NCI-H510A (cell line): ENCODE measurements at regions not wholly inside any gene's neighbourhood (a gene's known extent, or its start where the extent isn't known, plus 50 kb on each side); places are given as distances from the start of the nearest gene placed in this dataset.
"Not testable (repeated sequence)": the region's sequence is repeated elsewhere in the genome, so short reads cannot be mapped to it uniquely, and the experiment has no call there.

Experiments used
- DNase-seq: peaks from one replicate; lab custom pipeline; 2025; lab: John Stamatoyannopoulos, UW

GRCh38 chr4:104330125-104330905, 164.4 kb downstream of the CXXC4 start:
- no peak for DNase-seq

DNA sequence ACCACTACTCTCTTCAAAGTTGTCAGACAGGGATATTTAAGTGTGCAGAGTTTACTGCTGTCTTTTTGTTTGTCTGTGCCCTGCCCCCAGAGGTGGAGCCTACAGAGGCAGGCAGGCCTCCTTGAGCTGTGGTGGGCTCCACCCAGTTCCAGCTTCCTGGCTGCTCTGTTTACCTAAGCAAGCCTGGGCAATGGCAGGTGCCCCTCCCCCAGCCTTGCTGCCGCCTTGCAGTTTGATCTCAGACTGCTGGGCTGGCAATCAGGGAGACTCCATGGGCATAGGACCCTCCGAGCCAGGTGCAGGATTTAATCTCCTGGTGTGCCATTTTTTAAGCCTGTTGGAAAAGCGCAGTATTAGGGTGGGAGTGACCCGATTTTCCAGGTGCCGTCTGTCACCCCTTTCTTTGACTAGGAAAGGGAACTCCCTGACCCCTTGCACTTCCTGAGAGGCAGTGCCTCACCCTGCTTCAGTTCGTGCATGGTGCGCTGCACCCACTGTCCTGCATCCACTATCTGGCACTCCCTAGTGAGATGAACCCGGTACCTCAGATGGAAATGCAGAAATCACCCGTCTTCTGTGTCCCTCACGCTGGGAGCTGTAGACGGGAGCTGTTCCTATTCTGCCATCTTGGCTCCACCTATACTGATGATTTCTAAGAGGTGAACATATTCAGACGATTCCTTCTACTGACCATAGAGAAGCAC, 167.6 kb downstream of the CXXC4 start:
- DNase-seq = not testable (repeated sequence)

GRCh38 chr4:104302731-104303130, 192.0 kb downstream of the CXXC4 start:
- DNase-seq = no peak

GRCh38 chr4:104294811-104295210, 199.9 kb downstream of the CXXC4 start:
- no peak for DNase-seq

- DNase-seq = no peak
Observed at GRCh38 chr4:104286867-104287266, 207.8 kb downstream of the CXXC4 start.

DNA sequence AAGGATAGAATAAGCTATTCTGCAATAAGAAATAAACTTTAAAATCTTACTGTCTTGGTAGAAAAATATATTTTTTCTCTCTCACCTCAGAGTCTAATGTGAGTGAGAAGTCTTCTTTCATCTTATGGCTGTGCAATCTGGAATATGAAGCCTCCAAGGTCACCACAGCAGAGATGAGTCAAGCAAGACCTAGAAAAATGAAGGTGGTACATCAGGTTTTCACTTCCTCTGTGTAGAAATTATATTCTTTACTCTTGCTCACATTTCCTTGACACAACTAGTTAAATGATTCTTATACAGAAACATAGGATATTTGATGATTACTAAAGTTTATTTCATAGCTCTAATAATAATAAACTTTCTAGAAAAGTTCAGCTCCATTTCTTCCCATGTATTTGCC, 211.4 kb downstream of the CXXC4 start:
- DNase-seq = no peak

DNA sequence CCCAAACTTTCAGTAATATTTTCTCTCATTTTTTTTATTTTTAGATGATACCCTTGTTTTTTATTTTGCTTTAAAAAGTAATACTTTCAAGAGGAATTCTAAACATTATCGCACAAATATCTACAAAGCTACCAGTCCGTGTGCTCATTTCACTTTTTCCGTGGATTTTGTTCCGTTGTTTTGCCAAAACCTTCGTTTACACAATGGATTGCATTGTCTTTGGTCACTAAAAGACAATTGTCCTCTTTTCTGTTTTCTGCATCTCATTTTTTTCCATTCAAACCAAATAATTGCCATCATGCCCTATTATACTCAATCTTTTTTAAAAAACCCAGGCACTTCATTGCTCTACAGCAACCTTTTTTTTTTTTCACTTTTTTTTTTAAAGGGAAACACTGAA, 214.9 kb downstream of the CXXC4 start:
- DNase-seq = no peak

GRCh38 chr4:104272966-104273365, 221.7 kb downstream of the CXXC4 start:
- DNase-seq = no peak

DNA sequence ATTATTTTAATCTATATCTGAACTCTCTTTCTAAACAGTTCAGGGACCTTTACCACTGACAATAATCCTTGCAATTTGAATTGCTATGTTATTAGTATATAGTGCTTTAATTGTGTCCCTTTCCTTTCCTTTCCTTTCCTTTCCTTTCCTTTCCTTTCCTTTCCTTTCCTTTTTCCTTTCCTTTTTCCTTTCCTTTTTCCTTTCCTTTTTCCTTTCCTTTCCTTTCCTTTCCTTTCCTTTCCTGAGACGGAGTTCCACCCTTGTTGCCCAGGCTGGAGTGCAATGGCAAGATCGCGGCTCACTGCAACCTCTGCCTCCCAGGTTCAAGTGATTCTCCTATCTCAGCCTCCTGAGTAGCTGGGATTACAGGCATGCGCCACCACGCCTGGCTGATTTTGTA, 225.1 kb downstream of the CXXC4 start:
- DNase-seq = not testable (repeated sequence)

- DNase-seq = no peak
Observed at GRCh38 chr4:104263100-104263499, 231.6 kb downstream of the CXXC4 start.

DNA sequence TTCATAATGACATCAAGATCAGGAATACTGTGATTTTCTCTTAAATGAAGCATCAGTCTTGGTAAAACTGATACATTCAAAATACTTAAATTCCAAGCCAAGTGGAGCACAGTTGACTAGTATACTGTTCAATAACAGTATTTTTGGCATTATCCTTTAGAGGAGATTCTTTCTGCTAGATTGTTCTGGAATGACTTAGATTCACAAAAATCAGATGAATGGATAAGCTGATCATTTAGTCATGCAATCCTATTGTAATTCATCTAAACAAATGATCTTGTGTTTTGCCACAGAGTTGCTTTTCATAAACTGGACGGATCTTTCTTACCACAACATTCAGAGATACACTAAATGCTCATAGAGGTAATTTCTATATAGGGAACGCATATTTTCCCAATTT, 232.0 kb downstream of the CXXC4 start:
- DNase-seq = no peak

DNA sequence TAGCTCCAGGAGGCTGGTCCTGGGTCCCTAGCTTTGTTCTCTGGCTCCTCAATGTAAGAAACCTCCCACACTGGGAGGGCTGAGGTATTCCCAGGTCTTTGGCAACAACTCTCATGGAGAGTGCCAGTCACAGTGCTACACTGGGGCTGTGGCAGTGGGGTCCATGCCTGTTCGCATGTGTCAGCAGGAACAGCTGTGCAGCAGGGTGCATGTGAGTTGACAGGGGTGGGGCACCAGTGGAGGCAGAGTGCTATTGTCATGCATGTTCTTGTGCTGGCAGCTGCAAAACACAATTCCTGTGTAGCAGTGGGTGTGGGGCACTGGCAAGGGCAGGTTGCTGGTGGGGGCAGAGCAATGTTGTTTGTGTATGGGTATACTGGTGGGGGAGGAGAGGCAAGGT, 246.0 kb downstream of the CXXC4 start:
- DNase-seq = no peak

- no peak for DNase-seq
Observed at GRCh38 chr4:104235967-104236366, 258.7 kb downstream of the CXXC4 start.

DNA sequence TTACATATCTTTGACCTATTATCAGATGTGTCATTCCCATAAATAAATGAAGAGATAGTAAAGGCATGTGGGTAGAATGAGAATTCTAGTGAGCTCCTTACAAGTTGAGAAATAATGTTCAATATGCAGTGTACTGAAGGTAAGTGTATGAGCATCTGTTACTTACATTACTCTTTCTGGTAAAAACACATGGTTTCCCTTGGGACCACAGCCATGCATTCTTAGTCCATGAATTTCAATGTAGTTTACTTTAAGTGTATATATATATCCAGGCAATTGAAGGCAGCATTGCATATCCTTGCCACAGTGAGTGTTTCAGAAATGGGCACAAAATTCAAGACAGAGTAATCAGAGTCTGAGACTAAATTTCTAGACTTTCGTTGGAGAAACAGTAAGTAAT, 277.2 kb downstream of the CXXC4 start:
- no peak for DNase-seq

- no peak for DNase-seq
Observed at GRCh38 chr4:104211657-104212056, 283.0 kb downstream of the CXXC4 start.

- DNase-seq = no peak
Observed at GRCh38 chr4:104210420-104210819, 284.3 kb downstream of the CXXC4 start.

DNA sequence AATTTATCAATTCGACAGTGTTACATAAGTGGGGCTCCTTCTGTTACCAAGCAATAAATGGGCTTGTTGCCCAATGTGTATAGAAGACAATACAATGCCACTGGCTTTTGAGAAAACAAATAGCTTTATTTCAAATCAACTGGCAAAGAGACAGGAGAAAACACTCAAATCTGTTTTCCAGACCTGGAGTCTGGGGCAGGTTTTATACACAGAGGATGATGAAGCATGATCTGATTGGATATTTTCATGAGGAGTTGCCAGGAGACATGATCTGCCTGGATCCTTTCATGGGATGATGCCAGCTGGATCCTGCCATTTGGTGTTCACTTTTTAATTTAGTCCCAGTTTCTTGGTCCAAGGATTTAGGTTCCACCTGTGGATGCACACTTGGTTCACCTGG, 287.9 kb downstream of the CXXC4 start:
- DNase-seq = no peak

- no peak for DNase-seq
Observed at GRCh38 chr4:104205116-104205515, 289.6 kb downstream of the CXXC4 start.

- no peak for DNase-seq
Observed at GRCh38 chr4:104188301-104188700, 306.4 kb downstream of the CXXC4 start.

DNA sequence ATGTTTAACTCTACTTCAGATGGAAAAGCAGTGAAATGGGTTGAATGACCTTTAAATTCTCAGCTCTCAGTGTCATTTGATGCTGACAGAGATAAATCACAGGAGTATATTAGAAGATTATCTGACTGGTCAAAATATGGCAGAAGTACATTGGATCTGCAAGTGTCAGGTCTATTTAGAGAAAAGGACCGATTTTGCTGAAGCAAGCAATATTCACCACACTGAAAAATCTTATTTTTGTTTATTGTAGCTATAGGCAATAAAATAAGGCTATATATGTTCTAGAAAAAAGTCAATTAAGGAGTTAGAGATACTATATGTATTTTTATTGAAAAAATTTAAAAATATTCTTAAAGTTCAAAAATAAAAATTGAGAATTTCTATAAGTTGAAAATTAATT, 325.3 kb downstream of the CXXC4 start:
- no peak for DNase-seq

DNA sequence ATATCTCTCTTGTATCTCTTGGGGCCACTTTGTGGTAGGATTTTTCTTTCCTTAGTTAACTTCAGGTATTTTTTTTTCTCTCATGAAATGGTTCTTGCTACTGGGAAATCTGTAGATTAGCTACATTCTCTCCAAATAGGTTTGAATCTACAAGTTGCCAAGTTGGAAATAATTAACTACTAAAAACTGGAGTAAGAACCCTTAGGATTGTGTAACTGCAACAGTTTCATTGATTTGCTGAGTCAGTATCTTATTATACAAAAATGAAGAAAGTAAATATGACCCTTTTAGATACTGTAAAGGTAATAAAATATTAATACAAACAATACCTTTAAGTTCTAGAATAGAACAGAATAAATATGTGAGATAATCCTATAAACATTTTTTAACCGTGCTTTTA, 327.9 kb downstream of the CXXC4 start:
- no peak for DNase-seq

DNA sequence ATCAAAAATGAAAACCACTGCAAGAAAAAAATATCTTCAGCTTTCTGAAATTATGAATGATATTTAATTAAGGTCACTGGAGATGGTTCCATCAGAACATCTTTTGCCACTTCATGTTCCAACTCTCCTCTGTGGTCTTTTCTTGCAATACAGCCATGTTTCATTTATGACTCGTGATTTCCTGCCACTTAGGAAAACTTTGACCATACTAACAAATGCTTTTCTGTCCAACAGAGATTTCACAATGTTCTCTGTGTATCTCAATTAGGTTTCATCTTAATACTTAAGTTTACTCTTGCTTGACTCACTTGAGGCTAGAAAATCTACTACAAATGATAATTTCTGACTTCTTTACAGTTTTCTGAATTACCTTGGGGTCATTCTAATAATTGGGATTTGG, 330.9 kb downstream of the CXXC4 start:
- DNase-seq = no peak

GRCh38 chr4:104146048-104146447, 348.6 kb downstream of the CXXC4 start:
- DNase-seq = no peak

DNA sequence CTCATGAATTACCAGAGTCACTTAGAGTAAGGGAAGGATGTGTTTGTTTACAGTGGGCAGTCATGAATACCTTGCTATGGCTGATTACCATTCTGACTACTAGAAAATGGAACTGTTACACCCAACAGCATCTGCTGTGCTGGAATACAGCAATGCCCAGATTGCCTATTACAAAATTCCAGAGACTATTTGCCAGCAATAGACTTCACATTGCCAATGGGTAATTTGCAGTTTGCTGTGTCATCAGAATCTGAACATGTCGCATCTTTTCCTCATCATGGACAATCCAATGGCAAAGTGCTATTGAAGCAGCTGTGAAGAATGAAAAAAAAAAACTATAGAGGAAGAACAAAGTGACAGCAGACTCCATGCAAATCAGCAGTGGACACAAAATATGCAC, 356.6 kb downstream of the CXXC4 start:
- DNase-seq = no peak
